ENCODE measurements at regions not wholly inside any gene's neighbourhood (a gene's known extent, or its start where the extent isn't known, plus 50 kb on each side); places are given as distances from the start of the nearest gene placed in this dataset.
"Not testable (repeated sequence)": the region's sequence is repeated elsewhere in the genome, so short reads cannot be mapped to it uniquely, and the experiment has no call there.

- H3K9ac ChIP-seq (ENCODE audit: insufficient read depth, low read depth, low read length); POLR2A ChIA-PET; H3K9me3 ChIP-seq (ENCODE audit: low read length); BruUV-seq (replicated peaks); H2AFZ ChIP-seq (ENCODE audit: low read length); intact Hi-C loops (cut with micrococcal nuclease; ENCODE audit: unreplicated experiment); in situ Hi-C loops (cut with HindIII; ENCODE audit: extremely low pct_ligation_motif_present, low pct_unique_long_range_greater_than_20kb); FAIRE-seq; DNase-seq (ENCODE audit: low spot score); H4K20me1 ChIP-seq (ENCODE audit: insufficient read depth, low read length); CTCF ChIA-PET (ENCODE audit: low intra/inter-chr PET ratio, low total read pairs); H3K79me2 ChIP-seq (ENCODE audit: insufficient read depth, low read length); H3K27ac ChIP-seq (ENCODE audit: extremely low read length, insufficient read depth, low read length); H3K36me3 ChIP-seq (replicated peaks in 1 of 2; ENCODE audit: control insufficient read depth in 1 of 2, insufficient read depth in 2 of 2, low read length in 2 of 2): not testable (repeated sequence)
- TF ChIP-seq ZNF687 (CRISPR knock-in tag; IDR thresholded peaks at IDR 0.05), result peak; percentile 13; the same call in 1 of the 2 replicates
- peak overlapping the region in 1 of 3 experiments; percentile 40; a peak in 1 of 6 replicates for H3K4me3 ChIP-seq (replicated peaks in 1 of 3; ENCODE audit: insufficient read depth in 1 of 3, low read depth in 2 of 3, low read length in 3 of 3)
- WGBS (ENCODE audit: low lambda C conversion rate), result 5% methylated on average over 7 of the region's 9 CpGs
- ATAC-seq, result peak; percentile 73
- H3K4me2 ChIP-seq (ENCODE audit: low read depth, low read length), result peak overlapping the region; percentile 70
- H3K27me3 ChIP-seq (ENCODE audit: control insufficient read depth in 1 of 2, insufficient read depth in 2 of 2, low read length in 2 of 2), result peaks cover 8 to 23% of the 10 kb centered on the region in 2 experiments
- peaks cover 25% of the 10 kb centered on the region for H3K4me1 ChIP-seq (ENCODE audit: insufficient read depth, low read length)
Observed at GRCh38 chr17:30578015-30578717, 101.0 kb downstream of the GOSR1 start.

Small RNA genes lying in the stretch of these regions (small RNA-seq; reads per million reads assigned to genes)
- gene AC005562.1 (ENCODE audit: insufficient read depth in 2 of 3, insufficient read length in 3 of 3, low read depth in 2 of 3, low replicate concordance in 1 of 3), result 0 reads per million in 3 experiments
- gene AC127024.7 (ENCODE audit: insufficient read depth in 2 of 3, insufficient read length in 3 of 3, low read depth in 2 of 3, low replicate concordance in 1 of 3), result 0 reads per million in 3 experiments
- gene RN7SL316P (ENCODE audit: insufficient read depth in 2 of 3, insufficient read length in 3 of 3, low read depth in 2 of 3, low replicate concordance in 1 of 3), result 0 reads per million in 3 experiments
